T-helper 2 cell (primary cell): ENCODE measurements at regions not wholly inside any gene's neighbourhood (a gene's known extent, or its start where the extent isn't known, plus 50 kb on each side); places are given as distances from the start of the nearest gene placed in this dataset.
"Not testable (repeated sequence)": the region's sequence is repeated elsewhere in the genome, so short reads cannot be mapped to it uniquely, and the experiment has no call there.

Source experiments
- DNase-seq, 5 experiments: peaks; one replicate each; pipeline versions ENCODE4 v3.0.0 to v3.0.0-alpha.2; 2012 to 2022

GRCh38 chr13:54004026-54004699 lies 975.5 kb downstream of the OLFM4 start:
- no peak for DNase-seq

- DNase-seq: no peak
Observed at GRCh38 chr13:54016542-54016941, 987.9 kb downstream of the OLFM4 start.

GRCh38 chr13:54018485-54018884 lies 989.9 kb downstream of the OLFM4 start:
- no peak for DNase-seq

- DNase-seq: no peak
Observed at GRCh38 chr13:54029226-54029625, 1000.6 kb downstream of the OLFM4 start.

GRCh38 chr13:54029720-54030119 lies 1001.1 kb downstream of the OLFM4 start:
- DNase-seq: no peak

GRCh38 chr13:54033323-54033861 lies 1004.8 kb downstream of the OLFM4 start:
- DNase-seq: no peak

GRCh38 chr13:54034047-54034446 lies 1005.4 kb downstream of the OLFM4 start:
- no peak for DNase-seq

- DNase-seq: not testable (repeated sequence)
Observed at GRCh38 chr13:54057416-54057815, 1028.8 kb downstream of the OLFM4 start.

- not testable (repeated sequence) for DNase-seq
Observed at GRCh38 chr13:54069958-54070357, 1041.3 kb downstream of the OLFM4 start.

GRCh38 chr13:54077569-54077968 lies 1049.0 kb downstream of the OLFM4 start:
- no peak for DNase-seq

- no peak for DNase-seq
Observed at GRCh38 chr13:54078271-54078870, 1049.8 kb downstream of the OLFM4 start.

- DNase-seq: not testable (repeated sequence)
Observed at GRCh38 chr13:54082309-54082708, 1053.7 kb downstream of the OLFM4 start.

GRCh38 chr13:54091884-54092283 lies 1063.3 kb downstream of the OLFM4 start:
- no peak for DNase-seq

GRCh38 chr13:54092686-54093085 lies 1064.1 kb downstream of the OLFM4 start:
- no peak for DNase-seq

- no peak for DNase-seq
Observed at GRCh38 chr13:54110597-54110996, 1082.0 kb downstream of the OLFM4 start.

GRCh38 chr13:54124700-54125099 lies 1096.1 kb downstream of the OLFM4 start:
- peak in 1 of 5 experiments; percentile 11 for DNase-seq

GRCh38 chr13:54130931-54131330 lies 1102.3 kb downstream of the OLFM4 start:
- DNase-seq: not testable (repeated sequence)

- not testable (repeated sequence) for DNase-seq
Observed at GRCh38 chr13:54131433-54131832, 1102.8 kb downstream of the OLFM4 start.

GRCh38 chr13:54132127-54132526 lies 1103.5 kb downstream of the OLFM4 start:
- DNase-seq: not testable (repeated sequence)

GRCh38 chr13:54132720-54133119 lies 1104.1 kb downstream of the OLFM4 start:
- DNase-seq: not testable (repeated sequence)

GRCh38 chr13:54133746-54134145 lies 1105.1 kb downstream of the OLFM4 start:
- DNase-seq: no peak

- no peak for DNase-seq
Observed at GRCh38 chr13:54144828-54145227, 1116.2 kb downstream of the OLFM4 start.

- DNase-seq: no peak
Observed at GRCh38 chr13:54150851-54151250, 1122.2 kb downstream of the OLFM4 start.

- DNase-seq: no peak
Observed at GRCh38 chr13:54162069-54162468, 1133.5 kb downstream of the OLFM4 start.
